HEK293T (cell line): ENCODE measurements at regions not wholly inside any gene's neighbourhood (a gene's known extent, or its start where the extent isn't known, plus 50 kb on each side); places are given as distances from the start of the nearest gene placed in this dataset.

ENCODE experiments used
- CTCF ChIA-PET: fragments of 350-600 bp; formaldehyde crosslinking; extraction: SDS; loops from one replicate; lab custom pipeline; 2021; ENCODE audit warnings: antibody characterized with exemption, inconsistent platforms; lab: Yijun Ruan, JAX
- POLR2A ChIA-PET: fragments of 350-600 bp; formaldehyde crosslinking; extraction: SDS; loops from one replicate; lab custom pipeline; 2020; ENCODE audit warnings: antibody characterized with exemption, inconsistent platforms; lab: Yijun Ruan, JAX
- DNase-seq: peaks from one replicate; pipeline ENCODE4 v3.0.0; 2012; ENCODE audit warnings: mixed read lengths; ENCODE audit errors: extremely low spot score
- ARNT ChIP-seq: fragments of 450-650 bp; IDR thresholded peaks from 2 replicates; pipeline ENCODE4 v1.6.1; 2017; ENCODE audit warnings: mild to moderate bottlenecking
- BHLHE40 ChIP-seq: fragments of 450-650 bp; IDR thresholded peaks from 2 replicates; pipeline ENCODE4 v1.6.1; 2016; ENCODE audit warnings: mild to moderate bottlenecking, moderate library complexity, borderline replicate concordance
- CTBP1 ChIP-seq: fragments of 450-650 bp; IDR thresholded peaks from 2 replicates; pipeline ENCODE4 v1.6.1; 2016; ENCODE audit warnings: borderline replicate concordance
- ELF4 ChIP-seq: fragments of 450-650 bp; IDR thresholded peaks from 2 replicates; pipeline ENCODE4 v1.6.1; 2017; ENCODE audit warnings: antibody characterized with exemption
- FOXA1 ChIP-seq: fragments of 450-650 bp; IDR thresholded peaks from 2 replicates; pipeline ENCODE4 v1.6.1; 2016; ENCODE audit warnings: mild to moderate bottlenecking
- FOXK2 ChIP-seq: fragments of 450-650 bp; IDR thresholded peaks from 2 replicates; pipeline ENCODE4 v1.6.1; 2016; ENCODE audit warnings: mild to moderate bottlenecking
- FOXM1 ChIP-seq: fragments of 450-650 bp; IDR thresholded peaks from 2 replicates; pipeline ENCODE4 v1.6.1; 2017; ENCODE audit warnings: mild to moderate bottlenecking, borderline replicate concordance
- HDGF ChIP-seq: fragments of 450-650 bp; IDR thresholded peaks from 2 replicates; pipeline ENCODE4 v1.6.1; 2017; ENCODE audit warnings: antibody characterized with exemption, borderline replicate concordance
- L3MBTL2 ChIP-seq: fragments of 450-650 bp; conservative IDR thresholded peaks from 2 replicates; pipeline ENCODE4 v1.6.1; 2016; ENCODE audit warnings: mild to moderate bottlenecking
- LEF1 ChIP-seq: fragments of 450-650 bp; IDR thresholded peaks from 2 replicates; pipeline ENCODE4 v1.6.1; 2017; ENCODE audit warnings: mild to moderate bottlenecking, borderline replicate concordance
- NFRKB ChIP-seq: fragments of 450-650 bp; IDR thresholded peaks from 2 replicates; pipeline ENCODE4 v1.6.1; 2016; ENCODE audit warnings: mild to moderate bottlenecking, moderate library complexity
- SP1 ChIP-seq: fragments of 450-650 bp; IDR thresholded peaks from 2 replicates; pipeline ENCODE4 v1.6.1; 2017
- SUZ12 ChIP-seq: fragments of 450-650 bp; IDR thresholded peaks from 2 replicates; pipeline ENCODE4 v1.6.1; 2016; ENCODE audit warnings: mild to moderate bottlenecking
- TARDBP ChIP-seq: fragments of 450-650 bp; IDR thresholded peaks from 2 replicates; pipeline ENCODE4 v1.6.1; 2016
- ZNF384 ChIP-seq: fragments of 450-650 bp; IDR thresholded peaks from 2 replicates; pipeline ENCODE4 v1.6.1; 2016
- TF ChIP-seq, protein P1 (sequence below): fragments of 450-650 bp; IDR thresholded peaks from 2 replicates; pipeline ENCODE4 v1.6.1; 2016

GRCh38 chr5:145130996-145131395 is 704.1 kb downstream of the PRELID2 start:
- DNase-seq: no peak
- TF ChIP-seq BHLHE40: no peak
- no peak for TF ChIP-seq HDGF
- TF ChIP-seq ELF4: no peak
- no peak for TF ChIP-seq FOXK2
- no peak for TF ChIP-seq LEF1
- no peak for TF ChIP-seq SP1
- TF ChIP-seq, protein P1, sequence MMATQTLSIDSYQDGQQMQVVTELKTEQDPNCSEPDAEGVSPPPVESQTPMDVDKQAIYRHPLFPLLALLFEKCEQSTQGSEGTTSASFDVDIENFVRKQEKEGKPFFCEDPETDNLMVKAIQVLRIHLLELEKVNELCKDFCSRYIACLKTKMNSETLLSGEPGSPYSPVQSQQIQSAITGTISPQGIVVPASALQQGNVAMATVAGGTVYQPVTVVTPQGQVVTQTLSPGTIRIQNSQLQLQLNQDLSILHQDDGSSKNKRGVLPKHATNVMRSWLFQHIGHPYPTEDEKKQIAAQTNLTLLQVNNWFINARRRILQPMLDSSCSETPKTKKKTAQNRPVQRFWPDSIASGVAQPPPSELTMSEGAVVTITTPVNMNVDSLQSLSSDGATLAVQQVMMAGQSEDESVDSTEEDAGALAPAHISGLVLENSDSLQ: no peak
- TF ChIP-seq FOXA1: no peak
- no peak for TF ChIP-seq SUZ12
- no peak for TF ChIP-seq L3MBTL2
- no peak for TF ChIP-seq NFRKB
- no peak for TF ChIP-seq ARNT
- TF ChIP-seq ZNF384: no peak
- TF ChIP-seq TARDBP: no peak
- ChIA-PET CTCF (no interaction called here), POLR2A (no interaction called here)

DNA sequence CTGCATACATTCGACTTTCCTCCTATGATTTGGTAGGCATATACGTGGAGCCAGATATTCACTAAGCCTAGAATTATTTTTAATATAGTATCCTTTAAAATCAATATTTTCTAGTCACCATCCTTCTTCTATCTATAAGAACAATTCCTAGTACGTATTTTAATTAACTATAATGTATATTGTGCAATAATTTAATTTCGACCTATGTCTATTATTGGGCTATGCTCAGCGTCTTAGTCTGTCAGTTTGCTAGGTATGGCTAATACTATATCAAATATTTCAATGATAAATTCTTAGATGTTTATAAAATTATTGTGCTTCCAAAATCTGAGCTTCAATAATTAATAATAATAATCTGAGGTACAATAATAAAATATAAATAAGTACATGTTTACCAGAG is 705.3 kb downstream of the PRELID2 start:
- DNase-seq: no peak
- ChIA-PET POLR2A (no interaction called here), CTCF (no interaction called here)
- TF ChIP-seq ELF4 (no peak), FOXM1 (no peak), SP1 (no peak), CTBP1 (no peak), NFRKB (no peak), L3MBTL2 (no peak), TARDBP (no peak), HDGF (no peak), FOXA1 (no peak), SUZ12 (no peak), BHLHE40 (no peak), FOXK2 (no peak), LEF1 (no peak), ZNF384 (no peak), ARNT (no peak)
- TF ChIP-seq, protein P1: no peak

- no peak for DNase-seq
- no peak for TF ChIP-seq ELF4
- no peak for TF ChIP-seq BHLHE40
- no peak for TF ChIP-seq HDGF
- no peak for TF ChIP-seq ARNT
- no peak for TF ChIP-seq FOXA1
- TF ChIP-seq SUZ12: no peak
- TF ChIP-seq L3MBTL2: no peak
- no peak for TF ChIP-seq CTBP1
- TF ChIP-seq SP1: no peak
- no peak for TF ChIP-seq LEF1
- no peak for TF ChIP-seq ZNF384
- TF ChIP-seq FOXM1: no peak
- TF ChIP-seq, protein P1: no peak
- no peak for TF ChIP-seq TARDBP
- TF ChIP-seq FOXK2: no peak
- ChIA-PET CTCF (interaction anchor here (0.7 kb wide), 1 partner anchor 113 kb away, joined by 3 read pairs; no protein-coding TSS in a partner anchor), POLR2A (no interaction called here)
Observed at GRCh38 chr5:145124806-145125205, 710.3 kb downstream of the PRELID2 start.

DNA sequence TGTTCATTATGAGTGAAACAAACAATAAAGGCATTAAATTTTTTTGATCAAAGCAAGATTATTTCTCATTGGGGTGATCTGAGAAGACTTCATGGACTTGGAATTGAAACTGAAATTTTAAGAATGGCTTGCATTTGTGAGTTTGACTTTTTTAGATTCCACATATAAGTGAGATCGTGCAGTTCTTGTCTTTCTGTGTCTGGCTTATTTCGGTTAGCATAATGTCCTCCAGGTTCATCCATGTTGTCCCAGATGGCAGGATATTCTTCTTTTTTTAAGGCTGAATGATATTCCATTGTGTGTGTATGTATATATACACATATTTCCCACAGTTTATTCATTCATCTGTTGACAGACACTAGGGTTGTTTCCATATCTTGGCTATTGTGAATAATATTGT is 716.5 kb downstream of the PRELID2 start:
- ChIA-PET POLR2A (no interaction called here), CTCF (no interaction called here)
- no peak for DNase-seq
- TF ChIP-seq ARNT (no peak), TARDBP (no peak), BHLHE40 (no peak), ZNF384 (no peak), FOXA1 (no peak)

GRCh38 chr5:145118127-145118526 is 717.0 kb downstream of the PRELID2 start:
- DNase-seq: no peak
- POLR2A ChIA-PET: no interaction called here
- CTCF ChIA-PET: no interaction called here
- TF ChIP-seq ELF4 (no peak), L3MBTL2 (no peak), ZNF384 (no peak), SUZ12 (no peak), FOXM1 (no peak)
- TF ChIP-seq, protein P1: no peak

GRCh38 chr5:145117285-145117684 is 717.9 kb downstream of the PRELID2 start:
- ChIA-PET CTCF (no interaction called here), POLR2A (no interaction called here)
- TF ChIP-seq FOXK2 (no peak), LEF1 (no peak), TARDBP (no peak), ZNF384 (no peak), SUZ12 (no peak), ARNT (no peak)
- no peak for DNase-seq

DNA sequence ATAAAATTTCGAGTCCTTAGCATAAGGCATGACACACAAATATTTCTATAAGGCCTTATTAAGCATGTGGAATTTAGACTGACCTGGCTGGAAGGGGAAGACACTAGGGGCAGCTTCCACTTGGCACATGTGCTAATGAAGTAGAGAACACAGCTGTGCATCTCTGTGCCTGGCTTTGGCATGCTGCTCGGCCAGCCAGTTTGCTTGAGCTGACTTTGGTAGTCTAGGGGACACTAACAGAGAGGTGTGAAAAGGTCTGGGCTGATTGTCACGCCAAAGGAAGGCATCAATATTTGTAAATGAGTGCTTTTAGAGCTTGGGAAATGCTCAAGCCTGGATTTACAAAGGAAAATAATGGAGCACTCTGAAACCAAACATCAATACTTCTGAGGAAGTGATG is 723.7 kb downstream of the PRELID2 start:
- ChIA-PET CTCF (no interaction called here), POLR2A (no interaction called here)
- no peak for TF ChIP-seq LEF1
- TF ChIP-seq TARDBP: no peak
- TF ChIP-seq NFRKB: no peak
- no peak for TF ChIP-seq SP1
- no peak for TF ChIP-seq L3MBTL2
- TF ChIP-seq, protein P1: no peak
- no peak for TF ChIP-seq ZNF384
- no peak for TF ChIP-seq HDGF
- TF ChIP-seq FOXM1: no peak
- TF ChIP-seq ARNT: no peak
- TF ChIP-seq CTBP1: no peak
- no peak for DNase-seq
